OCI-LY7 (cell line): ENCODE measurements at regions not wholly inside any gene's neighbourhood (a gene's known extent, or its start where the extent isn't known, plus 50 kb on each side); places are given as distances from the start of the nearest gene placed in this dataset.

Experiments
- CTCF ChIP-seq: fragments of 200-600 bp; sonication (generic); conservative IDR thresholded peaks from 2 replicates; pipeline ENCODE4 v1.5.1; 2014; ENCODE audit warnings: mild to moderate bottlenecking, antibody characterized with exemption, low read length, moderate library complexity, mixed read lengths
- EZH2phosphoT487 ChIP-seq: fragments of 200-600 bp; sonication (generic); IDR thresholded peaks from 2 replicates; pipeline ENCODE4 v1.6.1; 2018; ENCODE audit warnings: low read depth, borderline replicate concordance, mild to moderate bottlenecking, mixed run types, antibody characterized with exemption, low read length, moderate library complexity, mixed read lengths

- TF ChIP-seq CTCF (no peak), EZH2phosphoT487 (no peak)
Observed at GRCh38 chr4:189128341-189128740, 812.3 kb upstream of the FRG1 start.
